ENCODE measurements at regions not wholly inside any gene's neighbourhood (a gene's known extent, or its start where the extent isn't known, plus 50 kb on each side); places are given as distances from the start of the nearest gene placed in this dataset.

- H3K4me3 ChIP-seq, result no peak overlapping the region
- H3K4me1 ChIP-seq, result no peaks in the 10 kb centered on the region
- no peak overlapping the region for H3K27ac ChIP-seq
- no peaks in the 10 kb centered on the region for H3K9me3 ChIP-seq
- H3K27me3 ChIP-seq, result peaks cover 0 to 1% of the 10 kb centered on the region in 2 donors
- TF ChIP-seq, protein P1, sequence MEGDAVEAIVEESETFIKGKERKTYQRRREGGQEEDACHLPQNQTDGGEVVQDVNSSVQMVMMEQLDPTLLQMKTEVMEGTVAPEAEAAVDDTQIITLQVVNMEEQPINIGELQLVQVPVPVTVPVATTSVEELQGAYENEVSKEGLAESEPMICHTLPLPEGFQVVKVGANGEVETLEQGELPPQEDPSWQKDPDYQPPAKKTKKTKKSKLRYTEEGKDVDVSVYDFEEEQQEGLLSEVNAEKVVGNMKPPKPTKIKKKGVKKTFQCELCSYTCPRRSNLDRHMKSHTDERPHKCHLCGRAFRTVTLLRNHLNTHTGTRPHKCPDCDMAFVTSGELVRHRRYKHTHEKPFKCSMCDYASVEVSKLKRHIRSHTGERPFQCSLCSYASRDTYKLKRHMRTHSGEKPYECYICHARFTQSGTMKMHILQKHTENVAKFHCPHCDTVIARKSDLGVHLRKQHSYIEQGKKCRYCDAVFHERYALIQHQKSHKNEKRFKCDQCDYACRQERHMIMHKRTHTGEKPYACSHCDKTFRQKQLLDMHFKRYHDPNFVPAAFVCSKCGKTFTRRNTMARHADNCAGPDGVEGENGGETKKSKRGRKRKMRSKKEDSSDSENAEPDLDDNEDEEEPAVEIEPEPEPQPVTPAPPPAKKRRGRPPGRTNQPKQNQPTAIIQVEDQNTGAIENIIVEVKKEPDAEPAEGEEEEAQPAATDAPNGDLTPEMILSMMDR (IDR thresholded peaks at IDR 0.05), result no peak
- TF ChIP-seq POLR2A (IDR thresholded peaks at IDR 0.05), result no peak
- no peaks in the 10 kb centered on the region for H3K36me3 ChIP-seq
- intact Hi-C loops (cut with DNase I; ENCODE audit: low total_unique reads), result no loop called here
- no peak for DNase-seq
These were observed 83.4 kb downstream of the UNCX start for GRCh38 chr7:1316086-1316485.

- Histone ChIP-seq H3K9me3 (no peaks in the 10 kb centered on the region), H3K4me1 (no peaks in the 10 kb centered on the region), H3K36me3 (no peaks in the 10 kb centered on the region), H3K27me3 (peaks cover 0 to 10% of the 10 kb centered on the region in 2 donors), H3K27ac (no peak overlapping the region), H3K4me3 (no peak overlapping the region)
- intact Hi-C loops (cut with DNase I; ENCODE audit: low total_unique reads), result no loop called here
- TF ChIP-seq, protein P1 (IDR thresholded peaks at IDR 0.05), result no peak
- no peak for TF ChIP-seq POLR2A (IDR thresholded peaks at IDR 0.05)
- no peak for DNase-seq
These were observed 85.0 kb downstream of the UNCX start for GRCh38 chr7:1317646-1318045.

- no peak overlapping the region for H3K27ac ChIP-seq
- H3K4me1 ChIP-seq, result no peaks in the 10 kb centered on the region
- no peaks in the 10 kb centered on the region for H3K9me3 ChIP-seq
- TF ChIP-seq, protein P1 (IDR thresholded peaks at IDR 0.05), result no peak
- no peak for TF ChIP-seq POLR2A (IDR thresholded peaks at IDR 0.05)
- H3K27me3 ChIP-seq, result peaks cover 0 to 10% of the 10 kb centered on the region in 2 donors
- DNase-seq, result no peak
- intact Hi-C loops (cut with DNase I; ENCODE audit: low total_unique reads), result no loop called here
- H3K36me3 ChIP-seq, result no peaks in the 10 kb centered on the region
- H3K4me3 ChIP-seq, result no peak overlapping the region
These were observed 85.4 kb downstream of the UNCX start for GRCh38 chr7:1318051-1318450.

DNA sequence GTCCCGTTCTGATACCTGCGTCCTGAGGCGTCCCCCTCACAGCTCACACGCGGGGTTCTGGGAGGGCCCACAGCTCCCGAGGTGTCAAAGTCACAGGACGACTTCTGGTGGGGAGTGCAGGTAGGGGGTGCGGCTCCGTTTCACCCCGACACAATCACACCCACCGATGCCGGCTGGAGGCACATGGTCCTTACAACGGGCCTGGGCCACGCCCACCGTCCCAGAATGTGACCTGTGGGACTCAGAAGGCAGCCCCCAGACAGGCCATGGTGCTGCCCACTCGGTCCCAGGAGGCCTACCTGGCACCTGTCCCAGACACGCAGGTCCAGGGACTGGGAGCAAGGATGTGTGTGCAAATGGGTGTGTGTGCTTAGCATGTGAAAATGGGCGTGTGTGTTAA, 86.0 kb downstream of the UNCX start:
- no peaks in the 10 kb centered on the region for H3K9me3 ChIP-seq
- H3K27ac ChIP-seq, result no peak overlapping the region
- intact Hi-C loops (cut with DNase I; ENCODE audit: low total_unique reads), result no loop called here
- no peaks in the 10 kb centered on the region for H3K36me3 ChIP-seq
- H3K4me1 ChIP-seq, result no peaks in the 10 kb centered on the region
- no peak for DNase-seq
- H3K4me3 ChIP-seq, result no peak overlapping the region
- no peak for TF ChIP-seq POLR2A (IDR thresholded peaks at IDR 0.05)
- H3K27me3 ChIP-seq, result peaks cover 0 to 10% of the 10 kb centered on the region in 2 donors

DNA sequence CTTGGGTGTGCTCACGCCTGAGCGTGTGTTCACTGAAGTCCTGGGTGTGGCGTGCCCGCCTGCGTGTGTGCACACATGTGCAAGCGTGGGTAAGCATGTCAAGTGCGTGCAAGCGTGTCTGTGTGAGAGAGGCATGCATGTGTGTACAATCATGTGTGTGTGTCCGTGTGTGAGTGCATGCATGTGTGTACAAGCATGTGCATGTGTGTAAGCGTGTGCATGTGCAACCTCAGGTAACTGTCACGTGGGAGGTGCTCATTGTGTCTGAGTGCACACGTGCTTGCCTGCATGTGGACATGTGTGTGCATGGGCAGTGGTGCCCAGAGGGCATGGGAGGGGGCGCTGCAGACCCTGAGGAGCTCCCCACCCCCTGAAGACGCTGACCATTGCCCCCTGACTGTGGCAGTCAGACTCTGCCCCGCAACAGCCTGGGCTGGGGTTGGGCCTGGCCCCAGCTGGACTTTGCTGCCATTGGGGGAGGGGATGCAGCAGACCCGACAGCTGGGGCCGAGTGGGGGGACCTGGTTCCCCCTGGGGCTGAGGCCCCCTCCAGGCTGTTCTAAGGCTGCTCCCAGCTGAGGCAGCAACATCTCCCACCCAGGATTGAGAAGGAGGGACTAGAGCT, 88.1 kb downstream of the UNCX start:
- TF ChIP-seq, protein P1 (IDR thresholded peaks at IDR 0.05), result no peak
- no peak for TF ChIP-seq POLR2A (IDR thresholded peaks at IDR 0.05)
- intact Hi-C loops (cut with DNase I; ENCODE audit: low total_unique reads), result no loop called here
- no peaks in the 10 kb centered on the region for H3K36me3 ChIP-seq
- no peaks in the 10 kb centered on the region for H3K4me1 ChIP-seq
- DNase-seq, result no peak
- no peaks in the 10 kb centered on the region for H3K9me3 ChIP-seq
- no peak overlapping the region for H3K27ac ChIP-seq
- H3K27me3 ChIP-seq, result peaks cover 0 to 18% of the 10 kb centered on the region in 2 donors
- no peak overlapping the region for H3K4me3 ChIP-seq

Measured in uterus (tissue), 3 donors.